Superior temporal gyrus (tissue), 1 donor: ENCODE measurements at regions not wholly inside any gene's neighbourhood (a gene's known extent, or its start where the extent isn't known, plus 50 kb on each side); places are given as distances from the start of the nearest gene placed in this dataset.
"Not testable (repeated sequence)": the region's sequence is repeated elsewhere in the genome, so short reads cannot be mapped to it uniquely, and the experiment has no call there.

Experiments
- DNase-seq: peaks from one replicate; pipeline ENCODE4 v3.0.0-alpha.2; 2016; ENCODE audit errors: extremely low spot score

DNA sequence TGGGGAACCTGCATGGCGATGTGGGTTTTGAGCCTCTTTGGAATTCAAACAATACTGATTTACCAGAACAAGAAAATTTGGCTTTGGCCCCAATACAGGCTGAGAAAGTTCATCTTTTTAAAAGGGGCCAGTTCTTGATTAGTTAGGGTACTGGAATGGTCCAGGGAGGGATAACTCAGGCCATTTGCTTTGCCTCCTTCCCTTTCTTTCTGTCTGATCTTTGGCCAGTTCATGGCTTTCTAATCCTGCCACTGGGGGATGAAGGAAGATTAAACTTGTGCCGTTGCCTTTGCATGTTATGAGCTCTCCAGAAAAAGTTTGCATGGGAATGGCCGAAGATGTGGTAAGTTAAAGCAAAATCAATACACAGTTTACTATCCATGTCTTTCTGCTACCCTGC is 78.4 kb downstream of the ADAMTS15 start:
- no peak for DNase-seq

- DNase-seq = no peak
Measured at GRCh38 chr11:130527636-130528297, 79.3 kb downstream of the ADAMTS15 start.

- no peak for DNase-seq
Measured at GRCh38 chr11:130528298-130529261, 80.1 kb downstream of the ADAMTS15 start.

- DNase-seq = no peak
Measured at GRCh38 chr11:130529366-130529765, 80.9 kb downstream of the ADAMTS15 start.

- DNase-seq = no peak
Measured at GRCh38 chr11:130531061-130531460, 82.6 kb downstream of the ADAMTS15 start.

GRCh38 chr11:130533113-130533798 is 84.8 kb downstream of the ADAMTS15 start:
- no peak for DNase-seq

DNA sequence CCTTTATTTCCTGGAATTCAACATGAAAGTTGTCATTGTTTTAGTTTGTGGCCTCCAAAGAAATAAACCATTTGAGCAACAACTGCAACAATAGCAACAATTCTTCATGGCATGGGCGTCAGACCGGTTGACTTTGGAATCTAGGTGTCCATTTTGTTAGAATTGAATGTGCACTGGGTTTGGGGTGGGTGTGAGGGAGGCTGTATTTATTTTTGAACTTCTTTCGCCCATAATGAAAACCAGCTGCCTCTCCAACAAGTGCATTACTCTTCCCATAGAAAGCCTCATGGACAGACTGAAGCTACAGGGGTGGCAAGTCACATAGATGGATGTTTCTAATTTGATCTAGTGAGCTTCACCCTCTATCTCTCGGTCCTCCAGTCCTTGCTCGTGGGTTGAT is 85.4 kb downstream of the ADAMTS15 start:
- DNase-seq = no peak

DNA sequence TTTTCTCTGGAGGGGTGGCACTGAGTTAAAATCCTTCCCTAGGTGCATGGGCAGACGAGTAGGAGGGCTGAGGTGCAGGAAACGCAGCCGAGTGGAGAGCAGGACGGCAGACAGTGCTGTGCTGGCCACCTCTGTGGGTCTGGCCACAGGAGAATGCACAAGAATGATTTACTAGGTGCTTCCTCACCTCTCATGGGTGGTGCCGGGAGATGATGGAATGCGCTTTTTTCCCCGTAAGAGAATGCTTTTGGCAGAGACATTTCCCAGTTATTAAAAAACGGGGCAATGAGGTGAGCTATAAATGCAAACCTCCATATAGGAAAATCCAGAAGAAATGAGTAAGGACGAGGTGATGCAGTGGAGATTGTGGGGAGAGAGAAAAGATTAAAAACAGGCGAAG is 86.1 kb downstream of the ADAMTS15 start:
- DNase-seq = no peak

DNA sequence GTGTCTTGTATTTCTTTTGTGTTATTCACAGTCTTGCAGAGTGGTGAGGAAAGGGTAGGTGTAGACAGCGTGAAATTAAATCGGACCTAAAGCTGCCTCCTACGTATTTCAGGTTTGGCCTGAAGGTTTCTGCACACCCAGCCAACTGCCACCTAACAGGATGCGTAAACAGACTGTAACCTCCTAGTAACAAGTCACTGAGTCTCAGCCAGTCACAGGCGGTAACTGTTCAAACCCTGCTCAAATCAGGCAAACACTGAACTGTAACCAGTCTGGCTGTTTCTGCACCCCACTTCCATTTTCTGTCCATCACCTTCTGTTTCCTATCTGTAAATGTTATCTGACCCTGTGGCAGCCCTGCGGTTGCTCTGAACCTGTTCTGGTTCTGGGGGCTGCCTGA is 87.1 kb downstream of the ADAMTS15 start:
- no peak for DNase-seq

DNA sequence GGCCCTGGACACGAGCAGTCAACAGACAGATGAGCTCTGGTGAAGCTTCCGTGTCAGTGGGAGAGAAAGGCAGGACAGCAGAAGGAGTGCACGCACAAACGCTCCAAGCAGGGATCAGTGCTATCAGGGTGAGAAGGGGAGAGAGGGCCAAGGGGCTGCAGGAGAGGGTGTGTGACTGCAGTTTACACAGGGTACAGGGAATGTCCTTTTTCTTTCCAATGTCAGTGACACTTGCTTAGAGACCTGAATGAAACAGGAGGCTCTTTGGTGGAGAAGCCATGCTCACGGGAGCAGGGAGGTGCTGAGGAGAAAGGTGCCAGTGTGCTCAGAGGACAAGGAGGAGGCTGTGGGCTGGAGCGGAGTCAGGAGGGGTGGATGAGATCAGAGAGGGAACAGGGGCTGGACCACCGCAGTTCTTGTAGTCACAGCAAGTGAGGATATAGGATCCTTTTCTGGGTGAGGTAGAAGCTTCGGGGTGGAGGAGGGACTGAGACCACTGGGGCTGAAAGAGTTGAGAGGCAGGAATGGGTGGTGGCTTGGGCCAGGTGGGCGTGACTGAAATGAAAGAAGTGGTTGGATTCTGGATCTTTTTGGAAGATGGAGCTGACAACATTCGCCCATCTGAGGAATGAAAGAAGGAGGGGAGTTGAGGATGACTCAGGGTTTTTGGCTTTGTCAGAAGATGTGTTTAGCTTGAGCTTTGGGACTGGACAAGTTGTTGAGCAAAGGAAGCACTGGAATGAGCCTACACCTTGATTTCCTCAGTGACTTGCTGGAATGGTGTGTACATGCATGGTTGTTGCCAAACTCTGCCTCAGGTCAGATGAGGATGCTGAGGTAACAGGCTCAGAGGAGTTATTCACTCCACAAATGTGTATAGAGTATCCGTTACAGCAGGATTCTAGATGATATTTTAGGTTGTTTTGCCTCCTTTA is 87.9 kb downstream of the ADAMTS15 start:
- DNase-seq = no peak

GRCh38 chr11:130539680-130540079 is 91.2 kb downstream of the ADAMTS15 start:
- not testable (repeated sequence) for DNase-seq

DNA sequence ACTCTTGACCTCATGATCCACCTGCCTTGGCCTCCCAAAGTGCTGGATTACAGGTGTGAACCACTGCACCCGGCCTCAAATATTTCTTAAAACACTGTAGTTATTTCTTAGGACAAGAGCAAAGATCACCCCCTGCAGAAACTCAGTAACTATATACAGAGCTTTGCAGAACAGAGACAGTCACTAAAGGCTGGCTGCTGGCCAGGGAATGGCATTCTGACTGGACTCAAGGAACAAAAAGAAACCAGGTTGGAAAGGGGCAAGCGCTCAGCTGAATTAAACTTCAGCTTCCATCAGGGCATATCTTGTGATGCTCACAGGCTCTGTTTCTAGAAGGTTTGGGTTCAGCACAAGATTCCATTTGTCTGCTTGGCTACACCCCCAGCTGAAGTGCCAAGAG is 95.8 kb downstream of the ADAMTS15 start:
- DNase-seq = no peak

GRCh38 chr11:130545449-130546072 is 97.1 kb downstream of the ADAMTS15 start:
- no peak for DNase-seq

- no peak for DNase-seq
Measured at GRCh38 chr11:130546438-130546837, 98.0 kb downstream of the ADAMTS15 start.

DNA sequence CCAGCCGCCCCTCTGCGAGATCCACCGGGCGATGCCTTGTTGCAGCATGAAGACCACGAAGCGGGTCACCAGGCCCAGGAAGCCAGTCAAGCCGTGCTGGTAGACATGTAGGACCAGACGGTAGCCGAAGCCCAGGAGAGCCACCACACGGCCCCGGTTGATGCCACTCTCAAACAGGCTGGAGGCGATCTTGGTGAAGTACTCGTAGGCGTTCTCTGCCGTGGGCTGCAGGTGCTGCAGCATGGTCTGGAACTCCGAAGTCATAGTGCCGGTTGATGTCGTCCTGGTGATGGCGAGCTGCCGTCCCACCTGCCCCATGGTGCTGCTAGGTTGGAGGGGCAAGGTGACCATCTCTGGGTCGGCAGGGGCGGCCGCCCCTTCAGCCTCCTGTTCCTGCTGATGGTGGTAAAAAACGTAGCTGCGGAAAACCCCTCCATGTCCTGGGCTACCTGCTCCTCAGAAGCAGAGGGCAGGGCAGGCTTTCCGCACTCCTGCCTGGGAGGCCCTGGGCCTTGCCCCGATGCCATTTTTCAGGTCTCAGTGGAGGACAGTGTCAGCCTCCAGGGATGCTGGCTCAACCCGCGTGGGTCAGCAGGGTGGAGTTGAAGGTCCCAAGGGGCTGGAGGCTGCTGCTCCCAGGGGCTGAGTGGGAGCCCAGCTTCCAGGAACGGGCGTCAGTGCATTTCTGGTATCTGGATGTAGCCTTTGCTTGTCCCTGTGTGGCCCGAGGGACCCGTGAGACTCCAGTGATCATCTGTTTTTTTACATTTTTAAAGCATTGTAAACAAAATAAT is 98.7 kb downstream of the ADAMTS15 start:
- no peak for DNase-seq

DNA sequence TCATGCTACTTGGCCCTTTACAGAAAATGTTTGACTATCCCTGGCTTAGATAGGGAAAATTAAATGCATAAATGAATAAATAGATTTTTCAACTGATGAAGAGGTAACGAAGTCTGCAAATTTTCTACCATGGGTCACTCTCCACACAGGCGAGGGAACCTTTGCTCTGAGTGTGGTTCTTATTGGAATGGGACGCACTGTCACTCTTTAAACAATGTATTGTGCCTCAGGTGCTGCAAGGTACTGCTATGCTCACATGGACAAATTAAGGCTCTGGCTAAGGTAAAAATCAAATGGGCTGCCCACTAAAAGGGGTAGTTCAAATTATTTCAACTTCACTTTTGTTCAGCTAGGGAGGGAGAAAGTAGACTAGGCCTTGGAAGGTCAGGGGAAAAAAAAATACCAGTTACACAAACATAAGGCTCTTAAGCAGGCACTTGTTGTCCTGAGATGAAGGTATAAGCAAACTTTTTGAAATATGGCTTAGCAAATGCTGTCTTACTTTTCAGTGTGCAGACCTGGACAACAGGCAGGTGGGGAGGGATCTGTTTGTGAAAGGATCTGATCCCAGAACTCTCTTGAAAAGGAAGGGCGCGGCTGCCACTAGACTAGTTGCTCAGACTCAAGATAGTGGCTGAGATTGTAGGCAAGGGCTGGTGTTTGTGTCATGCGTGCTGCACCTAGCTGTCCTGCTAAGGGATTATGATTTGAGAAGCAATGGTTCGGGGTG is 99.5 kb downstream of the ADAMTS15 start:
- DNase-seq = no peak

DNA sequence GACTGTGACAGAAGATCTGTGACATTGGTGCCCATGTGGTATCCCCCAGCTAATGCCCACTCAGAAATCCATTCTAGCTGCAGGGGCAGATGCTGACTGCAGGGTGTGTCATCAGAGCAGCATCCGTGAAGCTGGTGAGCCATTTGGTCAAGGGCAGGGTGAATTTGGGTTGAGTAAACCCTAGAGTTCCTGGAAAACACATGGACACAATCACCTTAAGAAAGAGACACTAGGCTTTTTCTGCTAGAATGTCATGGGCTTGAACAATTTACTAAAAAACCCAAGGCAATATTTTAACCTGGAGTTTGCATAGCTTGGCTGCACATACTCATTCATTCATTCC is 100.0 kb downstream of the ADAMTS15 start:
- DNase-seq = no peak

DNA sequence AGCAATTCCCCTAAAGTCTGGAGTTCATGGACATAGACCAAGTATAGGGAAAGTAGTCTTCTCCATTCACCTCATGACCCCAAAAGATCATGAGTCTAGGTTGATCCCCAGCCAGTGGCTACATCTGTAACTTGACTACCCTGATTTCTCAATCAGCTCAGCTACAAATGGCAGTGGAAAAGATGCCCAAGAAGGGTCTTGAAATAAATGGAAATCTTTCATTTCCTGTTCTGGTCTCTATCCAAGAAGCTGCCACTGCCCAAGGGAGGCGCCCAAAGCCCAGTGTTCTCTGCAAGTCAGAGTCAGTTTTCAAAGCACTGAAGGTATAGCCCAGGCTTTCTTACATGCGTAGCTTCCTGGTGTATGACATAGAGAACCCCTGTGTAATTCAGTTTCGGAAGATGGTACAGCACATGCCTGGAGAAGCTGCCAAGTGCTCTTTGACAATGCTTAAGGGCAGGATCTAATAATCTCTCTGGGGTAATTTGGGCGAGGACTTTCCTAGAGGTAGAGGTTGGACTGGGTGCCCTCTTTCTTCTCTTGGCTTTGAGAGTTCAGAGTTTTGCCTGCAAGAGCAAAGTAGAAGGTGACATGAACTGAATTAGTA is 101.1 kb downstream of the ADAMTS15 start:
- no peak for DNase-seq

DNA sequence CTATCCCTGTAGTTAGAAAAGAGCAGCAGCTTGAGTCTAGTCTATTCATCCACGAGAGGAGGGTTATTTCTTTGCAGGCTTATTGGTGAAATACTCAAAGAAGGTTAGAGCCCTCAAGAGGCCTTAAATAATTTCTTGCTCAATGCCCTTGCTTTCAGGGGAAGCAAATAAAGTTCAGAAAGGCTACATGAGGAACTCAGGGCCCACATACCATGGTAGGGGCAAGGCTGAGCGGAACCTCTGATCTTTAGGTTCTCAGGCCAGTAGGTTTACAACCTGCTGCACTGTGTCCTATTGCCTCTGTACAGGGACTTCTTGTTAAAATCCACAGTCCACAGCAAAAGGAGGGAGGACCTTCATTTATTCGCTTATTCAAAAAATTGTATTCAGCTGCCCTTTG is 101.7 kb downstream of the ADAMTS15 start:
- no peak for DNase-seq
